NT2/D1 (cell line): ENCODE measurements at regions not wholly inside any gene's neighbourhood (a gene's known extent, or its start where the extent isn't known, plus 50 kb on each side); places are given as distances from the start of the nearest gene placed in this dataset.

Experiments used
- SUZ12 ChIP-seq: IDR thresholded peaks from 2 replicates; pipeline ENCODE4 v1.6.1; 2011; ENCODE audit not compliant: insufficient read length, insufficient read depth; ENCODE audit errors: extremely low read depth
- YY1 ChIP-seq: IDR thresholded peaks from 2 replicates; pipeline ENCODE4 v1.6.1; 2011; ENCODE audit not compliant: insufficient read length, insufficient read depth
- ZNF274 ChIP-seq: IDR thresholded peaks from 2 replicates; pipeline ENCODE4 v1.6.1; 2011; ENCODE audit warnings: mild to moderate bottlenecking, low read depth, low read length

DNA sequence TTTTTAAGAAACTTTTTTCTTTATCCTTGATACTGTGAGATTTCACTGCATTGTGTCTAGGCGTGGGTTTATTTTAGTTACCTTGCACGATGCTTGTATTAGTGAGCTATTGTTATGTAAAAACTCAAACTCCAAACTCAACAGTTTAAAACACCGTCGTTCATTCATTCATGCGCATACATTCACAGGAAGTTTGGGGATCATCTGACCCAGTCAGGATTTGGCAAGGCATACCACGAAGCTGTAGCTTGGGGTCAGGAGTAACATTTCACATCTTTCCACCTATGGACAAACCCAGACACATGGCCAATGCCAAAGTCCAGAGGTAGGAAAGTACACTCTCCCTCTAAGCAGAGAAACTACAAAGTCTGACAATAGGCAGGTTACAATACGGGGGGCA, 324.6 kb upstream of the CHRM3 start:
- no peak for TF ChIP-seq ZNF274
- no peak for TF ChIP-seq SUZ12
- TF ChIP-seq YY1 = no peak
